Activated CD4-positive, alpha-beta memory T cell treated with anti-CD3 and anti-CD28 coated beads, Interleukin-2, amount 10 ng/mL, durations not matched to agents 7 days and 5 days (primary cell): ENCODE measurements at regions not wholly inside any gene's neighbourhood (a gene's known extent, or its start where the extent isn't known, plus 50 kb on each side); places are given as distances from the start of the nearest gene placed in this dataset.
A peak's percentile ranks its signal among the peaks of the same experiment; 100 is the strongest.
"Not testable (repeated sequence)": the region's sequence is repeated elsewhere in the genome, so short reads cannot be mapped to it uniquely, and the experiment has no call there.

Source experiments
- CTCF ChIA-PET: fragments of 350-600 bp; sonication (Branson Sonifier 250); formaldehyde crosslinking; loops from one replicate; lab custom pipeline; 2021; ENCODE audit warnings: antibody characterized with exemption, inconsistent platforms; lab: Charles Lee
- POLR2A ChIA-PET: fragments of 350-600 bp; sonication (Branson Sonifier 250); formaldehyde crosslinking; loops from one replicate; lab custom pipeline; 2021; ENCODE audit warnings: antibody characterized with exemption; lab: Charles Lee
- DNase-seq: peaks from one replicate; pipeline ENCODE4 v3.0.0-alpha.2; 2020
- H3K27ac Mint-ChIP-seq: one replicate; pipeline ENCODE4 v1.8.0; 2021; ENCODE audit warnings: mild to moderate bottlenecking, mixed read lengths
- H3K27me3 Mint-ChIP-seq: one replicate; pipeline ENCODE4 v1.8.0; 2021; ENCODE audit warnings: mixed read lengths
- H3K36me3 Mint-ChIP-seq: one replicate; pipeline ENCODE4 v1.8.0; 2021; ENCODE audit warnings: low read depth, mixed read lengths
- H3K4me1 Mint-ChIP-seq: one replicate; pipeline ENCODE4 v1.8.0; 2021; ENCODE audit warnings: mixed read lengths
- H3K4me3 Mint-ChIP-seq: one replicate; pipeline ENCODE4 v1.8.0; 2021; ENCODE audit warnings: mild to moderate bottlenecking, mixed read lengths
- H3K9me3 Mint-ChIP-seq: one replicate; pipeline ENCODE4 v1.8.0; 2021; ENCODE audit warnings: mixed read lengths

GRCh38 chr13:31385540-31385939, 185.8 kb downstream of the B3GLCT start:
- no peaks in the 10 kb centered on the region for H3K9me3 Mint-ChIP-seq
- no peaks in the 10 kb centered on the region for H3K36me3 Mint-ChIP-seq
- H3K4me1 Mint-ChIP-seq, result no peaks in the 10 kb centered on the region
- CTCF ChIA-PET, result no interaction called here
- DNase-seq, result no peak
- peaks cover 2% of the 10 kb centered on the region for H3K27me3 Mint-ChIP-seq
- no peak overlapping the region for H3K4me3 Mint-ChIP-seq
- POLR2A ChIA-PET, result no interaction called here
- H3K27ac Mint-ChIP-seq, result no peak overlapping the region

GRCh38 chr13:31394506-31394905, 194.7 kb downstream of the B3GLCT start:
- CTCF ChIA-PET, result no interaction called here
- H3K4me3 Mint-ChIP-seq, result no peak overlapping the region
- POLR2A ChIA-PET, result no interaction called here
- H3K36me3 Mint-ChIP-seq, result no peaks in the 10 kb centered on the region
- H3K27ac Mint-ChIP-seq, result no peak overlapping the region
- H3K4me1 Mint-ChIP-seq, result peaks cover 2% of the 10 kb centered on the region
- DNase-seq, result no peak
- peaks cover 2% of the 10 kb centered on the region for H3K9me3 Mint-ChIP-seq
- H3K27me3 Mint-ChIP-seq, result no peaks in the 10 kb centered on the region

GRCh38 chr13:31395090-31395489, 195.3 kb downstream of the B3GLCT start:
- DNase-seq, result no peak
- Mint-ChIP-seq H3K36me3 (no peaks in the 10 kb centered on the region), H3K27me3 (peaks cover 2% of the 10 kb centered on the region), H3K27ac (no peak overlapping the region), H3K4me3 (no peak overlapping the region), H3K9me3 (peaks cover 5% of the 10 kb centered on the region), H3K4me1 (peaks cover 2% of the 10 kb centered on the region)
- ChIA-PET CTCF (no interaction called here), POLR2A (no interaction called here)

- no peaks in the 10 kb centered on the region for H3K36me3 Mint-ChIP-seq
- H3K9me3 Mint-ChIP-seq, result peaks cover 8% of the 10 kb centered on the region
- no peaks in the 10 kb centered on the region for H3K4me1 Mint-ChIP-seq
- no peak overlapping the region for H3K27ac Mint-ChIP-seq
- H3K4me3 Mint-ChIP-seq, result no peak overlapping the region
- H3K27me3 Mint-ChIP-seq, result peaks cover 2% of the 10 kb centered on the region
- no peak for DNase-seq
- CTCF ChIA-PET, result no interaction called here
- POLR2A ChIA-PET, result no interaction called here
These were observed 199.9 kb downstream of the B3GLCT start for GRCh38 chr13:31399690-31400089.

GRCh38 chr13:31403711-31404110, 203.9 kb downstream of the B3GLCT start:
- POLR2A ChIA-PET, result interaction anchor here (1.1 kb wide), 1 partner anchor 31 kb away, joined by 3 read pairs; no protein-coding TSS in a partner anchor
- H3K9me3 Mint-ChIP-seq, H3K27ac Mint-ChIP-seq, CTCF ChIA-PET, H3K36me3 Mint-ChIP-seq, H3K4me3 Mint-ChIP-seq, H3K27me3 Mint-ChIP-seq, DNase-seq, H3K4me1 Mint-ChIP-seq: not testable (repeated sequence)

- ChIA-PET CTCF (no interaction called here), POLR2A (no interaction called here)
- no peak overlapping the region for H3K4me3 Mint-ChIP-seq
- H3K4me1 Mint-ChIP-seq, result no peaks in the 10 kb centered on the region
- no peaks in the 10 kb centered on the region for H3K9me3 Mint-ChIP-seq
- H3K27ac Mint-ChIP-seq, result no peak overlapping the region
- H3K36me3 Mint-ChIP-seq, result no peaks in the 10 kb centered on the region
- peaks cover 2% of the 10 kb centered on the region for H3K27me3 Mint-ChIP-seq
- DNase-seq, result no peak
These were observed 209.2 kb downstream of the B3GLCT start for GRCh38 chr13:31408927-31409326.

- H3K9me3 Mint-ChIP-seq, result no peaks in the 10 kb centered on the region
These were observed 210.0 kb downstream of the B3GLCT start for GRCh38 chr13:31409678-31410356.

GRCh38 chr13:31413516-31413915, 213.7 kb downstream of the B3GLCT start:
- H3K27me3 Mint-ChIP-seq, result peaks cover 5% of the 10 kb centered on the region
- no peaks in the 10 kb centered on the region for H3K36me3 Mint-ChIP-seq
- H3K4me3 Mint-ChIP-seq, result no peak overlapping the region
- no peak for DNase-seq
- ChIA-PET CTCF (interaction anchor here (1.4 kb wide), 1 partner anchor 11 kb away, joined by 3 read pairs; no protein-coding TSS in a partner anchor), POLR2A (no interaction called here)
- H3K9me3 Mint-ChIP-seq, result no peaks in the 10 kb centered on the region
- H3K4me1 Mint-ChIP-seq, result no peaks in the 10 kb centered on the region
- H3K27ac Mint-ChIP-seq, result no peak overlapping the region

More at GRCh38 chr13:31409678-31410356, 210.0 kb downstream of the B3GLCT start:
- no peak overlapping the region for H3K27ac Mint-ChIP-seq
- H3K4me3 Mint-ChIP-seq, result no peak overlapping the region
- ChIA-PET CTCF (interaction anchor here (1.2 kb wide), 1 partner anchor 24 kb away, joined by 3 read pairs; no protein-coding TSS in a partner anchor), POLR2A (no interaction called here)
- peaks cover 2% of the 10 kb centered on the region for H3K27me3 Mint-ChIP-seq
- no peak for DNase-seq
- no peaks in the 10 kb centered on the region for H3K36me3 Mint-ChIP-seq
- H3K4me1 Mint-ChIP-seq, result no peaks in the 10 kb centered on the region

- ChIA-PET POLR2A (no interaction called here), CTCF (no interaction called here)
- H3K36me3 Mint-ChIP-seq, result no peaks in the 10 kb centered on the region
- no peak for DNase-seq
- no peaks in the 10 kb centered on the region for H3K9me3 Mint-ChIP-seq
- peaks cover 11% of the 10 kb centered on the region for H3K27me3 Mint-ChIP-seq
- no peak overlapping the region for H3K4me3 Mint-ChIP-seq
- no peak overlapping the region for H3K27ac Mint-ChIP-seq
- H3K4me1 Mint-ChIP-seq, result no peaks in the 10 kb centered on the region
These were observed 216.3 kb downstream of the B3GLCT start for GRCh38 chr13:31416066-31416465.

- Mint-ChIP-seq H3K4me1 (no peaks in the 10 kb centered on the region), H3K4me3 (no peak overlapping the region), H3K27me3 (peaks cover 14% of the 10 kb centered on the region), H3K9me3 (no peaks in the 10 kb centered on the region), H3K36me3 (no peaks in the 10 kb centered on the region), H3K27ac (no peak overlapping the region)
- no peak for DNase-seq
- ChIA-PET CTCF (no interaction called here), POLR2A (no interaction called here)
These were observed 218.4 kb downstream of the B3GLCT start for GRCh38 chr13:31418186-31418585.

- H3K36me3 Mint-ChIP-seq, result no peaks in the 10 kb centered on the region
- ChIA-PET CTCF (interaction anchor here (1.7 kb wide), 1 partner anchor 185 kb away, joined by 7 read pairs; no protein-coding TSS in a partner anchor), POLR2A (no interaction called here)
- no peak overlapping the region for H3K27ac Mint-ChIP-seq
- H3K4me1 Mint-ChIP-seq, result no peaks in the 10 kb centered on the region
- H3K9me3 Mint-ChIP-seq, result no peaks in the 10 kb centered on the region
- H3K4me3 Mint-ChIP-seq, result no peak overlapping the region
- DNase-seq, result no peak
- H3K27me3 Mint-ChIP-seq, result peaks cover 8% of the 10 kb centered on the region
These were observed 222.0 kb downstream of the B3GLCT start for GRCh38 chr13:31421756-31422155.

GRCh38 chr13:31424130-31424729, 224.5 kb downstream of the B3GLCT start:
- H3K27me3 Mint-ChIP-seq, result peaks cover 8% of the 10 kb centered on the region
- H3K4me3 Mint-ChIP-seq, result no peak overlapping the region
- H3K27ac Mint-ChIP-seq, result no peak overlapping the region
- H3K9me3 Mint-ChIP-seq, result no peaks in the 10 kb centered on the region
- CTCF ChIA-PET, result interaction anchor here (0.7 to 4.1 kb wide), 12 partner anchors 9 to 317 kb away, joined by 3 to 53 read pairs (median 4); partner anchors contain the start of gene B3GLCT
- POLR2A ChIA-PET, result no interaction called here
- no peaks in the 10 kb centered on the region for H3K4me1 Mint-ChIP-seq
- no peaks in the 10 kb centered on the region for H3K36me3 Mint-ChIP-seq
- DNase-seq, result peak; percentile 67

- Mint-ChIP-seq H3K9me3 (no peaks in the 10 kb centered on the region), H3K36me3 (no peaks in the 10 kb centered on the region), H3K4me3 (no peak overlapping the region), H3K27ac (no peak overlapping the region), H3K4me1 (no peaks in the 10 kb centered on the region), H3K27me3 (peaks cover 2% of the 10 kb centered on the region)
- no peak for DNase-seq
- ChIA-PET CTCF (interaction anchor here (1.9 kb wide), 1 partner anchor 189 kb away, joined by 10 read pairs; no protein-coding TSS in a partner anchor), POLR2A (no interaction called here)
These were observed 226.6 kb downstream of the B3GLCT start for GRCh38 chr13:31426395-31426794.
